ENCODE measurements at regions not wholly inside any gene's neighbourhood (a gene's known extent, or its start where the extent isn't known, plus 50 kb on each side); places are given as distances from the start of the nearest gene placed in this dataset.
A peak's percentile ranks its signal among the peaks of the same experiment; 100 is the strongest.

- DNase-seq, result no peak
These were observed 111.1 kb upstream of the DUSP22 start for GRCh38 chr6:181049-181654.

DNA sequence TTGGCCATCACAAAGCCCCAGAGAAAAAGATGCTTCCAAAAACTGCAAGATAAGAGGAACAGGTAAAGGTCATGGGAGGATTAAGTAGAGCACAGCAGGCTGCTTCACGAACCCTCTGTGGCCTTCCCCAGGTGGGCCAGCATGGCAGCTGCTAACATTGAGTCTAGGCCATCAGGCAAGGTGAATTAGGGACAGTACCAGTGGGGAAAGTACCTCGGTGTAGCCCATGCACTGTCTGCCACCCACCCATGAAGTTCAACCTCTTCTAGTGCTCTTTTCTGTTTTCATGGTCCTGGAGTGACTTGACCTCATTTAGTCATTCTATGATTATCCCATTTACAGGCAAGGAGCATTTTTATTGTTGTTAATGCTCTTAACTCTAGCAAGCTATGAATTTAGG is 108.6 kb upstream of the DUSP22 start:
- DNase-seq, result no peak

- no peak for DNase-seq
These were observed 108.1 kb upstream of the DUSP22 start for GRCh38 chr6:184161-184700.

GRCh38 chr6:186340-186965 is 105.8 kb upstream of the DUSP22 start:
- no peak for DNase-seq

- DNase-seq, result no peak
These were observed 105.0 kb upstream of the DUSP22 start for GRCh38 chr6:187210-187861.

DNA sequence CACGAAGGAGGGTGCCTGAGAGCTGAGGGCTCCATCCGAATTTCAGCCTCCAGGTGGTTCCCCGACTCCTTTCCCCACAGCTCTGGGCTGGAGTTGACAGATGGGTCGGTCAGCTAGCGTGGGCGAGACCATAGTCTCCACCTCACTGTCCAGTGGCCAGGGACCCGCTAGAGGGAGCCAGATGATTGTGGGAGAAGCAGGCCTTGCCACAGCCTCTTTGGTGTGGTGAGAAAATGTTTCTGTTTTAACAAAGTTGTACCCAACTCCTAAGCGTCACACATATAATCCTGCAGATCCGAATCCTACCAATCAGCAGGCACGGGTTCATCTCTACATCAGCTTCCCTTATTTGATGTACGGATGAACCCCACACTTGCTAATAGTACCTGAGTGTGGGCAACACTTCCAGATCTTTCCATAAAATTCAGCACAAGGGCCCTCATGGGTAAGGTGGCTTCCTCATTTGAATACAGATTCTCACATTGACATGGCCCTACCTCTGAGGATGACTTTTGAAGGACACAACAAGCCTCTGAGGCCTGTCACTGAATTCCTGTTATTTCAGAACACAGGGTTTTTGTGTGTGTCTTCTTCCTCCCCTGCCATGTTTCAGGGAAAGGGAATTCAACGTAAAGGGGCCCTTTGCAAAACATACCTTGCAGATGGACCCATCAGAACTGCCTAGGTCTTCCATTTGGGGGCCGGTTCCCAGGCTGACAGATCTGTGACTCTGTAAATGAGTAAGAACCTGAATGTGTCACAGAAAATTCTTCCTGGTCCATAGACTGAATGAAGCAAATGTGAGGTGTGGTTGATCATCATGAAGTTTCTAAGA is 103.2 kb upstream of the DUSP22 start:
- peak; percentile 80 to 86 for DNase-seq

- no peak for DNase-seq
These were observed 102.6 kb upstream of the DUSP22 start for GRCh38 chr6:189676-190075.

- DNase-seq, result no peak
These were observed 101.5 kb upstream of the DUSP22 start for GRCh38 chr6:190596-191395.

- DNase-seq, result no peak
These were observed 100.6 kb upstream of the DUSP22 start for GRCh38 chr6:191487-192312.

DNA sequence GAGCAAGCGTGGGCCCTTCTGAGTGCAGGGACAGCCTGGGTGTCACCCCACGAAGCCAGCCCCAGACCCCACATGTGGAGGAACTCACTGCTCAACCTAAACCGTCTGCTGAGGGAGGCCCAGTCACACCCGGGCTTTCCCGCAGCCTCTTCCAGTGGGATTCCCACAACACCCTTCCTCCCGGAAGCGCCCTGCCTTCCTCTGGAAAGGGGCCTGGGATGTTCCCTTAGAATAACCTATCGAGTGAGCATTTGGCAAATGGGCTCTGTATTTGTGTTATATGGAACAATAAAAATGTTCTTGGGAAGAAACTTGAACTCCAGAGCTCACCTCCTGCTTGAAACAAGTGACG is 100.0 kb upstream of the DUSP22 start:
- no peak for DNase-seq

- DNase-seq, result no peak
These were observed 99.1 kb upstream of the DUSP22 start for GRCh38 chr6:193180-193579.

DNA sequence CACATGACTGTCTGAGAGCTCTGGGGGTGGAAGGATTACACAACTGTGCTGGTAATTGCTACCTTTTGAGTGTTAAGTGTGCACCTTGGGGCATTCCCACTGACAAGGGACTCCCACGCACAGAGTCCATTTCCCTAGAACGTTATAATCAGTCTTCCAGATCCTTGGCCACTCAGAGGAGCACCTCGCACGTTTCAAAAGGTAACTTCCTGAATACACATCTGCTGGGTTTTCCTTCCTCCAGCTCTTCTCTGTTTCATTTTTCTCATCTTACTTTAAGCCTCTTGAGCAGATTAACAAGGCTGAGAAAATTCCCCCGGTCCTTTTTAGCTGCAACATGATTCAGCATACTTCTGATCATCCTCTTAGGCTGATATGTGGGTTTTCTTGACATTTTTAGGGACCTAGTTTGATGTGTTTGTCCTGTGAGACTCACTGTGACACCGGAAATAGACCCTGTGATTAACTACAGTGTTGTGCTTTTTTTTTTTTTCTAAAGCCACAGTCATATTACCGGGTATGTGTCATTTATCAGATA is 98.4 kb upstream of the DUSP22 start:
- DNase-seq, result peak in 1 of 2 donors; percentile 60

DNA sequence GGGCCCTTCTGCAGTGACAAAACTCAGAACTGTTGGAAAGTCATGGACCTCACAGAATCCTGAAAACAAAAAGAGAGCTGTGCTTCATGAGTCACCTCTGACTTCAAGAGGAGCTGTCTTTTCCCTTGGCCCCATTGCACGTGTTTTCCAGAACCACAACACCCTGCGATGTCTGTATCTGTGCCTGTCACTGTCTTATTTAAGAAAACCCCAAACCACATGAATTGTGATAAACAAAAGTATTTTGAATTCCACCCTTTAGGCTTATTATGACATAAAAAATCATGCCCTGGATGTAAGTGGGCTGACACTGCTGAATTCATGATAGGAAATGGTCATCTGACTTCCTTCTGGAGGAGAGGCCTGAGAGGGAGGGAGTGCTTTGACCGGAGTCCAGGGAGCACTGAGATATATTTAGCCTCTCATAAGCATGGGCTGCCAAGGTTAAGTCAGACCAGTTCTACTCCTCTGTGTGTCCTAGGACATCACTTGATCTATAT is 96.4 kb upstream of the DUSP22 start:
- DNase-seq, result peak; percentile 19 to 43

GRCh38 chr6:196543-196942 is 95.7 kb upstream of the DUSP22 start:
- DNase-seq, result no peak

DNA sequence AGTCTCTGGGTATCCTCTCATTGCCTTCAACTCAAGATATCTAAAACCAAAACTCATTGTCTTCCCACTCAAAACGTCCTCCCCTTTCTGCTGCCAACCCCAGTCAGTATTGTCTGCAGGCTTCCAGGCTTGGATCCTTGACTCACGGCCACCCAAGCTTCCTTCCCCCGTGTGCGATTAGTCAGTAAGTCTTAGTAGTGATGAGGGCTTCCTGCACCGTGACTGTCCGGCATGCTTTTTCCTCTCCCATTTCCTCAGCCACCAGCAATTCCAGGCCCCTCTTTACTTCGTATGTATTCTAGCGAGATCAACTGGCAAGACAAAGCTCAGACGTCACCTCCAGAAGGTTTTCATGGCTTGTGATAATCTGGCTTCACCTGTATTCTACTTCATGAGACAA is 88.6 kb upstream of the DUSP22 start:
- no peak for DNase-seq

- no peak for DNase-seq
These were observed 86.0 kb upstream of the DUSP22 start for GRCh38 chr6:206264-206663.

- DNase-seq, result no peak
These were observed 83.9 kb upstream of the DUSP22 start for GRCh38 chr6:208364-208763.

DNA sequence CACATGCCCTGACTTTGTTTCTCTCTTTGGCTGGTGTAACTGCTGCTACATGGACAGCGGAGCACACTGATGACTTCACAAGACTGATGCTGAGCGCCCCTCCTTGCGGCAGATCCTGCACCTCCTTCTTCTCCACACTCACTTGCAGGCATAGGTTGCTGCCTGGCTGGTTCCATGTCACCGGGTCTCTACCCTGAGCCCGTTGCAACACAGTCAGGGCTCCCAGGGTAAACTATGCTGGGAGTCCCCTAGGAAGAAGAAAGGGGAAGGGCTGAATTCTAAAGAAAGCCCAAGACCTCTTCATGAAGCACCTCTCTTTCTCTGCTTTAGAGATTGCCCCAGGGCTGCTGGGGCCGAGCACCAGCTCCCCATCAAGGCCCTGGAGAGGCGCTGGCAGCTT is 83.3 kb upstream of the DUSP22 start:
- no peak for DNase-seq

DNA sequence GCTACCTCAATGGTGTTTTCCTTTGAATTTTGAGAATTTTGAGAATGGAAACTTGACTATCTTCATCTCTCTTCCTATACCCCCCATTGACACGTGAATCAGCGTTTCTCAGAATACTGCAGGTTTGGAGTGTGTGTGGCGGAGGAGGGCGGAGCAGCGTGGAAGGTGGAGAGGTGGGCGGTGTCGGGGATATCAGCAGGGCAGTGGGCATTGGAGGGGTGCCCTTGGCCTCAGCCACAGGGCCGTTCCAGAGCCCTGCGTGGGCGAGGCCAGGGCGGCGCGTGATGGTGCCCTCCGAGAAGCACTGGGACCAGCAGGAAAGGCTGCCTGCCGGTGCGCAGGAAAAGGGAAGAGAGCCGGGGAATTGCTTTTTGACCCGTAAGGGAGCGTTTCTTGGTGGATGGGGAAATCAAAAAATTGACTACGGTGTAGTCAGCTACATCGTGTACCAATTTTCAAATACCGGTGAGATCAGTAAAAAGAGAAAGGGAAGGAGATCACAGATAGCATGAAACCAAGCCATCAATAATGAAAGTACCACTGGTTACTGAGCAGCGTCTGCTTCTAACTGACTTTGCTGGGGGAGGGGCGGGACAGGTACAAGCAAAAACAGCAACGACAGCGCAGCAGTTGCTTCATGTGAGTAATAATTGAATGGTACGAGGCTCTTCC is 82.7 kb upstream of the DUSP22 start:
- peak in 1 of 2 donors; percentile 56 for DNase-seq

GRCh38 chr6:210104-210456 is 82.2 kb upstream of the DUSP22 start:
- DNase-seq, result no peak

Measured in CD4-positive, alpha-beta T cell treated with Interferon alpha-2 for 1 hour (primary cell).